ENCODE measurements at regions not wholly inside any gene's neighbourhood (a gene's known extent, or its start where the extent isn't known, plus 50 kb on each side); places are given as distances from the start of the nearest gene placed in this dataset.
"Not testable (repeated sequence)": the region's sequence is repeated elsewhere in the genome, so short reads cannot be mapped to it uniquely, and the experiment has no call there.

GRCh38 chr14:35212471-35213142 is 79.6 kb upstream of the PSMA6 start:
- intact Hi-C loops (cut with micrococcal nuclease), result no loop called here
- H3K4me3 ChIP-seq, result no peak overlapping the region
- no peaks in the 10 kb centered on the region for H3K9me3 ChIP-seq (replicated peaks)
- H3K27ac ChIP-seq (replicated peaks), result no peak overlapping the region
- no peak for TF ChIP-seq CTCF (IDR thresholded peaks at IDR 0.05; ENCODE audit: borderline replicate concordance)
- no peaks in the 10 kb centered on the region for H3K36me3 ChIP-seq
- H3K4me1 ChIP-seq, result no peaks in the 10 kb centered on the region
- DNase-seq, result no peak
- no peaks in the 10 kb centered on the region for H3K27me3 ChIP-seq (ENCODE audit: low read depth)

- TF ChIP-seq CTCF (IDR thresholded peaks at IDR 0.05; ENCODE audit: borderline replicate concordance), result no peak
- no peak overlapping the region for H3K27ac ChIP-seq (replicated peaks)
- no peaks in the 10 kb centered on the region for H3K9me3 ChIP-seq (replicated peaks)
- intact Hi-C loops (cut with micrococcal nuclease), result no loop called here
- no peak for DNase-seq
- H3K27me3 ChIP-seq (ENCODE audit: low read depth), result no peaks in the 10 kb centered on the region
- no peaks in the 10 kb centered on the region for H3K4me1 ChIP-seq
- H3K36me3 ChIP-seq, result no peaks in the 10 kb centered on the region
- H3K4me3 ChIP-seq, result no peak overlapping the region
Measured at GRCh38 chr14:35213143-35213788, 78.9 kb upstream of the PSMA6 start.

- H3K36me3 ChIP-seq, result no peaks in the 10 kb centered on the region
- intact Hi-C loops (cut with micrococcal nuclease), result no loop called here
- no peak for DNase-seq
- H3K4me1 ChIP-seq, result no peaks in the 10 kb centered on the region
- no peak overlapping the region for H3K4me3 ChIP-seq
- TF ChIP-seq CTCF (IDR thresholded peaks at IDR 0.05; ENCODE audit: borderline replicate concordance), result no peak
- no peak overlapping the region for H3K27ac ChIP-seq (replicated peaks)
- no peaks in the 10 kb centered on the region for H3K9me3 ChIP-seq (replicated peaks)
- no peaks in the 10 kb centered on the region for H3K27me3 ChIP-seq (ENCODE audit: low read depth)
Measured at GRCh38 chr14:35213869-35214387, 78.3 kb upstream of the PSMA6 start.

GRCh38 chr14:35214402-35214801 is 77.8 kb upstream of the PSMA6 start:
- H3K4me3 ChIP-seq; intact Hi-C loops (cut with micrococcal nuclease); DNase-seq; H3K36me3 ChIP-seq; H3K4me1 ChIP-seq; H3K9me3 ChIP-seq (replicated peaks); H3K27me3 ChIP-seq (ENCODE audit: low read depth): not testable (repeated sequence)
- peak overlapping the region; percentile 6 for H3K27ac ChIP-seq (replicated peaks)

- H3K36me3 ChIP-seq, result no peaks in the 10 kb centered on the region
- peak overlapping the region; percentile 6 for H3K27ac ChIP-seq (replicated peaks)
- no peaks in the 10 kb centered on the region for H3K9me3 ChIP-seq (replicated peaks)
- H3K4me1 ChIP-seq, result no peaks in the 10 kb centered on the region
- intact Hi-C loops (cut with micrococcal nuclease), result loop anchor here (5.0 kb wide), 2 partner anchors 73 to 197 kb away; no protein-coding TSS in a partner anchor
- H3K4me3 ChIP-seq, result no peak overlapping the region
- no peaks in the 10 kb centered on the region for H3K27me3 ChIP-seq (ENCODE audit: low read depth)
- TF ChIP-seq CTCF (IDR thresholded peaks at IDR 0.05; ENCODE audit: borderline replicate concordance), result peak; percentile 68
- no peak for DNase-seq
Measured at GRCh38 chr14:35215110-35215813, 76.9 kb upstream of the PSMA6 start.

- intact Hi-C loops (cut with micrococcal nuclease), result loop anchor here (5.0 kb wide), 2 partner anchors 76 to 194 kb away; no protein-coding TSS in a partner anchor
- H3K36me3 ChIP-seq; DNase-seq; H3K27me3 ChIP-seq (ENCODE audit: low read depth); H3K9me3 ChIP-seq (replicated peaks); H3K4me3 ChIP-seq; H3K27ac ChIP-seq (replicated peaks); H3K4me1 ChIP-seq: not testable (repeated sequence)
Measured at GRCh38 chr14:35218176-35218575, 74.0 kb upstream of the PSMA6 start.

Measured in left ventricle myocardium inferior (tissue), 1 donor.